Activated CD8-positive, alpha-beta T cell treated with anti-CD3 and anti-CD28 coated beads, Interleukin-2, amount 10 ng/mL, durations not matched to agents 7 days and 5 days (primary cell): ENCODE measurements at regions not wholly inside any gene's neighbourhood (a gene's known extent, or its start where the extent isn't known, plus 50 kb on each side); places are given as distances from the start of the nearest gene placed in this dataset.

Experiments
- ATAC-seq: fragments of 150-1000 bp; cut with Tn5 transposase; one replicate; pipeline ENCODE4 v1.10.0; 2021; ENCODE audit warnings: moderate library complexity
- CTCF ChIA-PET: fragments of 350-600 bp; sonication (Branson Sonifier 250); formaldehyde crosslinking; loops from one replicate; lab custom pipeline; 2021; ENCODE audit warnings: antibody characterized with exemption; lab: Charles Lee
- POLR2A ChIA-PET: fragments of 350-600 bp; sonication (Branson Sonifier 250); formaldehyde crosslinking; loops from one replicate; lab custom pipeline; 2021; ENCODE audit warnings: antibody characterized with exemption; lab: Charles Lee
- DNase-seq: peaks from one replicate; pipeline ENCODE4 v3.0.0-alpha.2; 2020
- H3K27ac Mint-ChIP-seq: one replicate; pipeline ENCODE4 v1.8.0; 2021; ENCODE audit warnings: mild to moderate bottlenecking, mixed read lengths
- H3K27me3 Mint-ChIP-seq: one replicate; pipeline ENCODE4 v1.8.0; 2021; ENCODE audit warnings: low read depth, mixed read lengths
- H3K36me3 Mint-ChIP-seq: one replicate; pipeline ENCODE4 v1.8.0; 2021; ENCODE audit warnings: low read depth, mixed read lengths
- H3K4me1 Mint-ChIP-seq: one replicate; pipeline ENCODE4 v1.8.0; 2021; ENCODE audit warnings: low read depth, mixed read lengths
- H3K4me3 Mint-ChIP-seq: one replicate; pipeline ENCODE4 v1.8.0; 2021; ENCODE audit warnings: mild to moderate bottlenecking, mixed read lengths
- H3K9me3 Mint-ChIP-seq: one replicate; pipeline ENCODE4 v1.8.0; 2022; ENCODE audit warnings: mixed read lengths; ENCODE audit not compliant: insufficient read depth

GRCh38 chr2:226426292-226426736, 373.3 kb downstream of the IRS1 start:
- ChIA-PET CTCF (no interaction called here), POLR2A (no interaction called here)
- H3K27ac Mint-ChIP-seq, result no peak overlapping the region
- H3K27me3 Mint-ChIP-seq, result peaks cover 20% of the 10 kb centered on the region
- no peaks in the 10 kb centered on the region for H3K36me3 Mint-ChIP-seq
- DNase-seq (no peak), ATAC-seq (no peak)
- no peaks in the 10 kb centered on the region for H3K9me3 Mint-ChIP-seq
- H3K4me3 Mint-ChIP-seq, result no peak overlapping the region
- H3K4me1 Mint-ChIP-seq, result peaks cover 8% of the 10 kb centered on the region

DNA sequence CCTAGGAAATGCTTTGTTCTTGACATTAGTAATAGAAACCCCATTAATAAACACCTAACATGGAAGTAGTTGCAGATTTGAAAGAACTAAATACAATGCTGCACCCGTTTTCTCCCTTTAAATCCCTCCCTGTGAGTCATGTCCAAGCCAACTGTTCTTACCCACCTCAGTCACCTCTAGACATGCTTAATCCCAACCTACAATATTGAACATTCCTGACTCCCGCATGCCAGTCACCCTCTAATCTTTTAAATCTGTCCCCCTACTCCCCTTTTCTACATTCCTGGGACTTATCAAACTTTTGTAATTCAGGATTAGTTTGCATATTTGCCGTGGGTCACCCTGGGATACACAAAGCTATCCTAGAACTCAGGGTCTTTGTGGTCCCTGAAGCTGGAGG, 374.6 kb downstream of the IRS1 start:
- POLR2A ChIA-PET, result no interaction called here
- CTCF ChIA-PET, result no interaction called here
- Mint-ChIP-seq H3K9me3 (no peaks in the 10 kb centered on the region), H3K4me1 (peaks cover 8% of the 10 kb centered on the region), H3K4me3 (no peak overlapping the region), H3K27me3 (peaks cover 19% of the 10 kb centered on the region), H3K27ac (no peak overlapping the region), H3K36me3 (no peaks in the 10 kb centered on the region)
- DNase-seq, result no peak
- no peak for ATAC-seq

- peaks cover 14% of the 10 kb centered on the region for H3K27me3 Mint-ChIP-seq
- H3K9me3 Mint-ChIP-seq, result no peaks in the 10 kb centered on the region
Measured at GRCh38 chr2:226423498-226423960, 376.1 kb downstream of the IRS1 start.

DNA sequence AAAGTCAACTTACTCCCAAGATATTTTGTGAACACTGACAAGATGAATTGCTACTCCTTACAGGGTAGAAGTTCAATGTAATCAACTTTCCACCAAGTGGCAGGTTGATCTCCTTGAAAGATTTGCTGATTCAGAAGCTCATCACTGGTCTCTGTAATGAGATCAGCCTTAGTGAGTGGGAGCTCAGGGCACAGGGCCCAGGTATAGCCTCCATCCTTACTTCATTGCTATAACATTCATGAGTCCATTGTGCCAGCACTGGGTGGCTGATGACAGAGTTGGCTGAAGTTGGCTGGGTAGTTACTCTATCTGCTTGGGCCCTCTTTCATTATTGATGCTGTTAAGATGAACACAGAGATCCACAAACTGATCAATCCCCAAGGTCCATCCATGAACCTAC, 379.0 kb downstream of the IRS1 start:
- DNase-seq (no peak), ATAC-seq (no peak)
- no peak overlapping the region for H3K4me3 Mint-ChIP-seq
- H3K9me3 Mint-ChIP-seq, result no peaks in the 10 kb centered on the region
- no peak overlapping the region for H3K27ac Mint-ChIP-seq
- no peaks in the 10 kb centered on the region for H3K36me3 Mint-ChIP-seq
- POLR2A ChIA-PET, result no interaction called here
- peaks cover 13% of the 10 kb centered on the region for H3K27me3 Mint-ChIP-seq
- H3K4me1 Mint-ChIP-seq, result peaks cover 8% of the 10 kb centered on the region
- CTCF ChIA-PET, result no interaction called here

More at GRCh38 chr2:226423498-226423960, 376.1 kb downstream of the IRS1 start:
- Mint-ChIP-seq H3K27ac (no peak overlapping the region), H3K4me1 (peaks cover 8% of the 10 kb centered on the region), H3K4me3 (peak overlapping the region; percentile 17), H3K36me3 (no peaks in the 10 kb centered on the region)
- peak; percentile 51 for DNase-seq
- CTCF ChIA-PET, result no interaction called here
- POLR2A ChIA-PET, result no interaction called here
- peak; percentile 81 for ATAC-seq

- ChIA-PET CTCF (no interaction called here), POLR2A (no interaction called here)
- Mint-ChIP-seq H3K27ac (no peak overlapping the region), H3K36me3 (no peaks in the 10 kb centered on the region), H3K4me1 (peaks cover 5% of the 10 kb centered on the region), H3K4me3 (no peak overlapping the region), H3K9me3 (no peaks in the 10 kb centered on the region), H3K27me3 (peaks cover 2% of the 10 kb centered on the region)
- DNase-seq (no peak), ATAC-seq (no peak)
Measured at GRCh38 chr2:226418521-226418920, 381.1 kb downstream of the IRS1 start.

DNA sequence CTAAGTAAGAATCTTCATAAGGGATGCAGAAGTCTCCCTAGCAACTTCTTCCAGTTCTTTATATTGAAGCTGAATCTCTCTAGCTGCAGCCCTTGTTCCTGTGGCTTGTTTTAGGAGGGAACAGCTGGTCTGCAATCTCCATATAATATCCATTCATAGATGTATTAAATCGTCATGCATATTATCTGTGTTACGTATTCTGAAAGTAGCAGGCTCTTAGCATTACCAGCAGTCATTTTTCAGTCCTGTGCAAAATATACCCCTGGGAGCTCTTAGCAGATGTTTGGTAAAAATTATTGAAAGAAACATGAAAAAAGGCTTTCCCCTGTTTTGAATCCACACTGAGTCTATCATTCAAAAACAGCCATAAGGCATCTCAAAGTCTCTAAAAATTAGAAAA, 385.3 kb downstream of the IRS1 start:
- POLR2A ChIA-PET, result no interaction called here
- no peak overlapping the region for H3K27ac Mint-ChIP-seq
- peaks cover 2% of the 10 kb centered on the region for H3K27me3 Mint-ChIP-seq
- no peak overlapping the region for H3K4me3 Mint-ChIP-seq
- H3K4me1 Mint-ChIP-seq, result no peaks in the 10 kb centered on the region
- no peaks in the 10 kb centered on the region for H3K36me3 Mint-ChIP-seq
- ATAC-seq, result no peak
- no peaks in the 10 kb centered on the region for H3K9me3 Mint-ChIP-seq
- CTCF ChIA-PET, result no interaction called here
- no peak for DNase-seq

DNA sequence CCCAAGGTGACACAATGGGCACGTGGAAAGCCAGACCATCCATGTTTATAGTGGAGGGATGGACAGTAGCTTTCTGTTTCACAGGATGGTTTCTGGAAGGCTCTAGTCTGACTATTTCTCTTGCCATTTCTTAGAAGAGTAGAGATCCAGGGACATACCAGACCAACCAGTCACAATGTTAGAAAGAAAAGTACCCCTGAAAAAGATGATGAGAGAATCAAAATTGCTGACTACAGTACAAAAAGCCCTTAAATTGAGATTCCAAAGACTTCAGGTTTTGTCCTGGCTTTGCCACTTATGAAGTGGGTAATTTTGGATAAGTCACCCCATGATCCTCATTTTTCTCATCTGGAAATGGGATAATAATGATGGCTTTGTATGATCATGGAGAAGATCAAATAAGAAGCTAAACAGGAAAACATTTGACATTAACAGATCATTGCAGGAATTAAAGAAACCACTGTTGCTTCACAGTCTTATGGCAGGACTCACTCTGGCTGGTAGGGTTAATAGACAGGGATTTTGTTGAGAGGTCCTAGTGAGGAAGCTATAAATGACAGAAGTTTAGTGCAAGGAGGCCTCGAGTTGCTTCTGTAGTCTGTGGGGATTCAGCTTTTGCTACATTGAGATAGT, 386.0 kb downstream of the IRS1 start:
- H3K27ac Mint-ChIP-seq, result no peak overlapping the region
- ChIA-PET POLR2A (no interaction called here), CTCF (no interaction called here)
- no peaks in the 10 kb centered on the region for H3K4me1 Mint-ChIP-seq
- DNase-seq, result no peak
- H3K36me3 Mint-ChIP-seq, result no peaks in the 10 kb centered on the region
- no peaks in the 10 kb centered on the region for H3K9me3 Mint-ChIP-seq
- no peak overlapping the region for H3K4me3 Mint-ChIP-seq
- no peak for ATAC-seq
- H3K27me3 Mint-ChIP-seq, result peaks cover 2% of the 10 kb centered on the region

GRCh38 chr2:226411727-226412360, 387.8 kb downstream of the IRS1 start:
- ATAC-seq (no peak), DNase-seq (no peak)
- no peak overlapping the region for H3K4me3 Mint-ChIP-seq
- H3K27me3 Mint-ChIP-seq, result peaks cover 2% of the 10 kb centered on the region
- ChIA-PET POLR2A (no interaction called here), CTCF (no interaction called here)
- H3K4me1 Mint-ChIP-seq, result no peaks in the 10 kb centered on the region
- no peaks in the 10 kb centered on the region for H3K9me3 Mint-ChIP-seq
- H3K27ac Mint-ChIP-seq, result no peak overlapping the region
- H3K36me3 Mint-ChIP-seq, result no peaks in the 10 kb centered on the region

- ChIA-PET POLR2A (no interaction called here), CTCF (no interaction called here)
- Mint-ChIP-seq H3K9me3 (no peaks in the 10 kb centered on the region), H3K36me3 (no peaks in the 10 kb centered on the region), H3K4me3 (no peak overlapping the region), H3K4me1 (no peaks in the 10 kb centered on the region), H3K27ac (no peak overlapping the region), H3K27me3 (peaks cover 2% of the 10 kb centered on the region)
- no peak for DNase-seq
- ATAC-seq, result no peak
Measured at GRCh38 chr2:226411205-226411604, 388.4 kb downstream of the IRS1 start.

DNA sequence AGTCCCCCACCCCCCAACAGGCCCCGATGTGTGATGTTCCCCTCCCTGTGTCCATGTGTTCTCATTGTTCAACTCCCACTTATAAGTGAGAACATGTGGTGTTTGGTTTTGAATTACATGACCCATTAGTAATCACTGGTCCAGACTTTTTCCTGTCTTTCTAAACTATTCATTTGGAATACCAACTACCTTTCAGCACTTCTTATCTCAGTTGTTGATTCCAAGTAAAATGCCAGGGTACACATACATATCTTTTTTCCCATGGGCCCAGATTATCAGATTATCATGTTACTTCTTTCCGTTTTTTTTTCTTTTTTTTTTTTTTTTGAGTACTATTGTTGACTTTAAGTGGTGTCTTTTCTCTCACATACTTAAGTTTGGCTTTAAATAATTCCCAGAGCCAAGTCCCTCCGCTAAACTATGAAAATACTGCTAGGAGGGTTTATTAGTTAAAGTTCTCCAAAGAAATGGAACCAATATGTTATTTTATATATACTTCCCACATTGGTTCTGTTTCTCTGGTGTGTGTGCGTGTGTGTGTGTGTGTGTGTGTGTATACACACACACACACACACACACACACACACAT, 389.3 kb downstream of the IRS1 start:
- H3K27me3 Mint-ChIP-seq, result peaks cover 5% of the 10 kb centered on the region
- no peaks in the 10 kb centered on the region for H3K36me3 Mint-ChIP-seq
- ChIA-PET POLR2A (no interaction called here), CTCF (no interaction called here)
- no peak overlapping the region for H3K4me3 Mint-ChIP-seq
- no peak for DNase-seq
- no peak for ATAC-seq
- H3K4me1 Mint-ChIP-seq, result no peaks in the 10 kb centered on the region
- H3K27ac Mint-ChIP-seq, result no peak overlapping the region
- no peaks in the 10 kb centered on the region for H3K9me3 Mint-ChIP-seq

DNA sequence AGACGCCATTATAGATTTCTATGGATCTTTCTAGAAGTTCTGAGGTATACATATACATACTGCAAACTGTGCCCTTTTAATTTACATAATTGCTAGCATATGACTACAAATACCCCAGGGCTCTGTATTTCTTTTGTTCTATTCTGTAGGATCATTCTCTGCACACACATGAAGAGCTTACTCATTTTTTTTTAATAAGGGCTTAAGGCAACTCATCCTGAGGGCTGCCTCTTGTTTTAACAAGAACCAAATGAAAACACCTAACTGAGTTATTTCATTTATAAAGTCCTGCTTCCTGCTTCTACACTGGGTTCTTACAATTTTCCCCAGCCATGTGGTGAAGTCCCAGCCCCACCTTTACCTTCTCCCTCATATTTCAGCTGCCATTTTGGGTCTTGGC, 390.5 kb downstream of the IRS1 start:
- POLR2A ChIA-PET, result no interaction called here
- H3K4me1 Mint-ChIP-seq, result no peaks in the 10 kb centered on the region
- H3K27me3 Mint-ChIP-seq, result peaks cover 5% of the 10 kb centered on the region
- H3K9me3 Mint-ChIP-seq, result no peaks in the 10 kb centered on the region
- H3K27ac Mint-ChIP-seq, result no peak overlapping the region
- ATAC-seq (no peak), DNase-seq (no peak)
- H3K36me3 Mint-ChIP-seq, result no peaks in the 10 kb centered on the region
- CTCF ChIA-PET, result no interaction called here
- H3K4me3 Mint-ChIP-seq, result no peak overlapping the region

DNA sequence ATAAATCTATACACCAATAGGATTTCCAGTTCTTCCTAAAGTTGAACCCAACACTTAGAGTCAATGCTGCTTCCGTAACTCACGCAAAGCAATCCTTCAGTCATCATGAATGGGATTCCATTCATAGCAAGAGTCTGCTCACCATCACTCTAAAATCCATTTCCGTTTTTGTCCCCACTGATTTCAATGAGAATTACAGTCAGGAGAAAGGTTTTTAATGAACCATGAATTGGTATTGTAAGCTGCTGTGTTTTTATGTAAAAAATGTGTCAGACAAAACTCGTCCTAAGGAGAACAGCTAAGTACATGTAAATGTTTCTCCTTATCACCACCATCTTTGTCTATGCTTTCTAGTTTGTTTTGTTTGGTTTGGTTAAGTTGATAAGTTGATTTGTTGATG, 391.5 kb downstream of the IRS1 start:
- no peaks in the 10 kb centered on the region for H3K4me1 Mint-ChIP-seq
- no peaks in the 10 kb centered on the region for H3K36me3 Mint-ChIP-seq
- ATAC-seq, result no peak
- no peak overlapping the region for H3K4me3 Mint-ChIP-seq
- H3K27ac Mint-ChIP-seq, result no peak overlapping the region
- H3K9me3 Mint-ChIP-seq, result no peaks in the 10 kb centered on the region
- CTCF ChIA-PET, result no interaction called here
- POLR2A ChIA-PET, result no interaction called here
- DNase-seq, result no peak
- H3K27me3 Mint-ChIP-seq, result peaks cover 3% of the 10 kb centered on the region
